ENCODE measurements at regions not wholly inside any gene's neighbourhood (a gene's known extent, or its start where the extent isn't known, plus 50 kb on each side); places are given as distances from the start of the nearest gene placed in this dataset.

DNA sequence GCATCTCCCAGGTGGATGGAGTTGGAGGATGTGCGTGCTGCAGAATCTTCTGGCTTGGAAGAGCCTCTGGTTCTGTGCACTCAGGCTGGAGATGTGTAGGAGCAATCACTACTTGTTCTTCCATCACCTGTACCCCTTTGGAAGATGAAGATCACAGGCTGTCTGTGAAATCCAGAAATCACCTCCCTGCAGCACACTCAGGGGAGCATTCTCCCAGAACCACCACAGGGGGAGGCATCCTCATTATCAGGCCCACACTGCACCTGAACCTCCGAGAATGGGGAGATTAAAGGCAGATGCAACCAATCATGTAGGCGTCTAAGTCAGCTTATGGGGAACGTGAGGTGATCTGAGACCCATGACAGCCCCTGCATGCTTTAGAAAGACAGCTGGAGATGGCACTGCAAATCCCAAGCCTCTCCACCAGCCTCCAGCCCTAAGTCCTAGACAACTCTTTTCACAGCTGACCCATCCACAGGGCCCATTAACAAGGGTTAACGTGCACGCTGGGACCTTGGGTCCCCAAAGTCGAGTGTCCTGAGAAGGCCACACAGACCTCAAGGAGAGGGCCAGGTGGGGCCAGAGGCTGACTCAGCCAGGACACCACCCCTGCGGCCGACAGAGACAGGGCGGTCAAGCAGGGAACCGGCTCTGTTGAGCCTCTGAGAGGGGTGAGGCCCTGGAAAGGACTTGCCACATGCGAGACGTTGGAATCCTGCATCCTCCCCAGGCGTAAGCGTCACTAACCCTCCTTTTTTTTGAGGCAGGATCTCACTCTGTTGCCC lies 314.9 kb downstream of the EIPR1 start:
- no peak for DNase-seq (ENCODE audit: low spot score)

- DNase-seq (ENCODE audit: low spot score), result no peak
These were observed 317.6 kb downstream of the EIPR1 start for GRCh38 chr2:3060049-3060448.

DNA sequence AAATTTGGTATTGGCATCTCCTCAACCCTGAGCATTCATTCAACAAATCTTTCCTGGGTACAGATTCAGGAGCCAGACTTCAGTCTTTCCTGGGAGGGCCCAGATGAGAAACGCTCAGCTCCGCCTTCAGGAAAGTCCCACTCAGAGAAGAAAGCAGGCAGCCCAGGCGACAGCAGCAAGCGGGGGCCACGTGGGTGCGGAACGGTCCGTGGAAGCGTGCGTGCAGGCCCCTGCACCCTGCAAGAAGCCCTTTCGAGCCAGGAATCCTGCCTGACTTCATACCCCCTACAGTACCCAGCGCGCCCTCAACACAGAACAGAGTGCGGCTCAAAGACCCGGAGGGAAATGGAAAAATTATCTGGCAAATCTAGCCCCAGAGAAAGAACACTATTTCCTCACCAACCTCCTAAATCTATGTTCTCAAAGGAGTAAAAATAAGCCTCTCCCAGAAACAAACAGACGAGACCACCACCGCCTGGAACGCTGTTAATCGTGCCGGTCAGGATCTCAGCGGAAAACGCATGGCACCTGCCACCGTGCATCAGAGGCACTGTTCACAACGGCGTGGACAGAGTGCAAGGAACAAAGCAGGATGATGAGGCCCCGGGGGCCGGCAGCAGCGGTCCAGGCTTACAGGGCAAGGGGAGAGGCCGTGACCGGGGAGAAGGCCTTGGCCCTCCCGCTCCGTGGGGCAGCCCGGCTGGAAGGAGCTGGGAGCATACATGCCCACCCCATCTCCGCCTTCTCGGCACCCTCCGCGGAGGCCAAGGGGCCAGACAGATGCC lies 318.3 kb downstream of the EIPR1 start:
- DNase-seq (ENCODE audit: low spot score), result no peak

DNA sequence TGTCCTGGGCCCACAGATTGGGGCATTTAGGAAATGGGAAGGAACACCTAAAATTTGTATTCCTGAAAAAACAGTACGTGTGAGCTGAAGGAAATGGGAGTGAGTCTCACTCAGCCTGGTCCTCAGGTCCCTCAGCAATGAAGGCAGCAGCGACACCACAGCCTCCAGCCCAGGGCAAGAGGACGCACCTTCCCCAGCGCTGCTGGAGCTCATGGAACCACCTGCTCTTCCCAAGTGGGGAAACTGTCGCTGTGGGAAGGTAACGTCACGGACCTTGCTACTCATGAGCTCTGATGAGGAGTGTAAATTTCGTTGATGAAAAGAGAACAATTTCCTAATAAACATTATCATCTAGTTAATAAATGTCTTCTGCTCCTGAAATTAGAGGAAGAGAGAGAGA lies 323.6 kb downstream of the EIPR1 start:
- no peak for DNase-seq (ENCODE audit: low spot score)

- no peak for DNase-seq (ENCODE audit: low spot score)
These were observed 326.4 kb downstream of the EIPR1 start for GRCh38 chr2:3051266-3051665.

- no peak for DNase-seq (ENCODE audit: low spot score)
These were observed 331.3 kb downstream of the EIPR1 start for GRCh38 chr2:3046170-3046865.

- no peak for DNase-seq (ENCODE audit: low spot score)
These were observed 332.2 kb downstream of the EIPR1 start for GRCh38 chr2:3045318-3045921.

- DNase-seq (ENCODE audit: low spot score), result no peak
These were observed 332.9 kb downstream of the EIPR1 start for GRCh38 chr2:3044587-3045317.

GRCh38 chr2:3043726-3044125 lies 333.9 kb downstream of the EIPR1 start:
- no peak for DNase-seq (ENCODE audit: low spot score)

DNA sequence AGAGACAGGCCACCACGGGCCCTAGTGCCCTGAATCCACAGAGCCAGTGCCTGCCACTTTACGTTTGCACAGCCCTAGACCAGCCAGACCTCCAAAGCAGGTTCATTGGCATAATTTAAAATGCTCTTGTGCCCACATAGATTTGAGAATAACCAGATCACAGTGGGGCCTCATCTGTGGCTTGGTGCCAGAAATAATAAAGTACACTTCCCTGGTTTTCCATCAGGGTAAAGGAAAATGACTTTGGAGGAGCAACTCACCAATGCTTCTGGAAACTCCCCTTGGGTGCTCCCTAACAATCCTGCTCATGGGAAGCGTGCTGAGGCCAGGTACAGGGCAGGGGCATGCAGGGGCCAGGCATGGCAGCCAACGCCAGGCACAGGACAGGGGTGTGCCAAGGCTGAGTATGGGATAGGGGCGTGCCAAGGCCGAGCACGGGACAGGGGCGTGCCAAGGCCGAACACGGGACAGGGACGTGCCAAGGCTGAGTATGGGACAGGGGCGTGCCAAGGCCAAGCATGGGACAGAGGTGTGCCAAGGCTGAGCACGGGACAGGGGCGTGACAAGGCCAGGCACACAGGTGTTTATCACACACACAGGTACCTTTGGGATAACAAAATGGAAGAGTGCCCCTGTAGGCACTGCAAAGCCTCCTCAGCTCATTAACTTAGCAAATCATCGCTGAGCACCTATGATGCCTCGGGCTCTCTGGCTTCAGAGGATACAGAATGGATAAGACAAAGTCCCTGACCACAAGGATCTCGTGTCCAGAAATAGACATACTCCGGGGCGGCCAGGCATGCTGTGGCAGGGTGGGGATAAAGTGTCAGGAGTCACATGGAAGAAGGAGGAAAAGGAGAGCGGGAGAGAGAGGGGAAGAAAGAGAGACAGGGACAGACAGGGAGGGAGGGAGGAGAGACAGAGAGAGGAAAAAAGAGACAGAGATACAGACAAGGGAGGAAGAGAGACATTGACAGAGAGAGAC lies 334.7 kb downstream of the EIPR1 start:
- no peak for DNase-seq (ENCODE audit: low spot score)

DNA sequence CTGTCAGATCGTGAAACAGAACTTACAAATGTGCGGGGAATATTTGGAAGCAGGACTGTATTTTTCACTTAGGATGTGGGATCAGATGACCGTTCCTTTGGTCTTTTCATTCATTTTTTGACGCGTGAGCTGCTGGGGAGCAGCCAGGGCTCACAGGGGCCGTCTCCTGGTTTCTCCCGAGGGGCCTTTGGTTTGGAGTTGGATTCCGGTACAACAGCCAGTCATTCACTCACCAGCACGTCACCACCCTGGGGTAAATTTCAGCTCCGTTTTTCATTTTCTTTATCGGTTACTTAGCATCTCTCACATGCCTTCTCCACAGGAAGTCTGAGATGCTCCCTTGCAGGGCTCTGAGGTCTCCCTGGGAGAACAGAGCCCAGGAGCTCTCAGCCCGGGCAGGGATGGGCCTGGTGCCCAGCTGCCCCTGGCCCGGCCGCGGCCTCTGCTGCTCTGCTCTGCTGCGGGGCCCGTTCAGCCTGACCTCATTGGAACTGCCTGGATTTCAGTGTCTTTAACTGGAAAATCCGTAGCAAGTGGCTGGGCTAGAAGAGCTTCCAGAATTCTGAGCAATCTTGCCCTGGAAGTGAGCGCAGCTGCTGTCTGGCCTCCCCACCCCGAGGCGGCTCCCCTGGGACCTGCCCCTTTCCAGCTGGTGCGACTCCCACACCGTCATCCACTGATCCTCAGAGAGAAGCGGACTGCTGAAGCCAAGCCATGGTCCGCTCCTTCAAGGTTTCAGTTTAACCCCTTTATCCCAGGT lies 335.6 kb downstream of the EIPR1 start:
- no peak for DNase-seq (ENCODE audit: low spot score)

DNA sequence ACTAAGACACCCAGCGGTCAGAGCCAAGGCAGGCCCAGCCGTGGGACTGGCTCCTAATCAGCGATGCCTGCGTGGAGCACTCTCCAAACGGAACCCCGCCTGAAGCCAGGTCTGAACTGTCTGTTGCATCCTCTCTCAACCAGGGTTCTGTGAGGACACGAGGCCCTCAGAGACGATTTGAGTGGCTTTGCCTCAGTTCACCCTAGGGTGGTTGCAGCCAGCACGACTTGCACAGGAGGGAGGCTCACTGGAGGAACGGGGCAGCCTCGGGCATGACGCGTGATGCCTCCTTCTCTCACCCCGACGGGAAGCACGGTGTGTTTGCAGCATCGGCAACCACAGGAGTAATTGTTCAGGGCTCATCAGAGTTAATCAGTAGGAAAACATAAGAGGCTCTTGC lies 336.4 kb downstream of the EIPR1 start:
- no peak for DNase-seq (ENCODE audit: low spot score)

- DNase-seq (ENCODE audit: low spot score), result no peak
These were observed 337.0 kb downstream of the EIPR1 start for GRCh38 chr2:3040496-3041140.

DNA sequence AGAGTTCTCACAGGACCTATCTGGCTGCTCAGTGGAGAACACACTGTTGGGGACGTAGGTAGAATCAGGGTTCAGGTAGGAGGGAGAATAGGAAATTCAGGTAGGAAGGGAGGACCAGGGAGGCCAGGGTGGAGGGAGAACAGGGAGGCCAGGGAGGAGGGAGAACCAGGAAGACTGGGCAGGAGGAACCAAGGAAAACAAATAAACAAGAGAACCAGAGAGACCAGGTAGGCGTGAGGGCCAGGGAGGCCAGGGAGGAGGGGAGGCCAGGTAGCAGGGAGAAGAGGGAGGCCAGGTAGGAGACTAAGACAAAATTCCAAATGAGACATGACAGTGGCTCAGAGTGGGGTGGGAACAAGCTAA lies 337.6 kb downstream of the EIPR1 start:
- no peak for DNase-seq (ENCODE audit: low spot score)

- DNase-seq (ENCODE audit: low spot score), result no peak
These were observed 338.2 kb downstream of the EIPR1 start for GRCh38 chr2:3039188-3040065.

DNA sequence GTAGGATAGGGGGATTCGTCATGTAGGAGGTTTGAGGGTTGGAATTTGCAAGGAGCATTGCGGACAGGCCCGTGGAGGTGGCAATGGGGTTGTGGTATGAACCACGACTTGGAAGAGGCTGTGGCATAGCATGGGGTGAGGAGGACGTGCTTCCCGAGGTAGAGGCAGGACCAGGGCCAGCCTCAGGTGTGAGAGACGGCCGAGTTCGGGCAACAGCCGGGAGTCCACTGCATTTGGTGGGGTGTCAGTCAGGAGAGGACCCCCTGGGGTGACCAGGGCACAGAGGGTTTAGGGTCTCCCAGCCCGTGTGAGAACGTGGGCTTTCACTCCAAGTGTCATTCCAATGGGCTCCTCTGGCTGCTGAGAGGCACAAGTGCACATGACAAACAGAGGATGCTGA lies 339.0 kb downstream of the EIPR1 start:
- no peak for DNase-seq (ENCODE audit: low spot score)

DNA sequence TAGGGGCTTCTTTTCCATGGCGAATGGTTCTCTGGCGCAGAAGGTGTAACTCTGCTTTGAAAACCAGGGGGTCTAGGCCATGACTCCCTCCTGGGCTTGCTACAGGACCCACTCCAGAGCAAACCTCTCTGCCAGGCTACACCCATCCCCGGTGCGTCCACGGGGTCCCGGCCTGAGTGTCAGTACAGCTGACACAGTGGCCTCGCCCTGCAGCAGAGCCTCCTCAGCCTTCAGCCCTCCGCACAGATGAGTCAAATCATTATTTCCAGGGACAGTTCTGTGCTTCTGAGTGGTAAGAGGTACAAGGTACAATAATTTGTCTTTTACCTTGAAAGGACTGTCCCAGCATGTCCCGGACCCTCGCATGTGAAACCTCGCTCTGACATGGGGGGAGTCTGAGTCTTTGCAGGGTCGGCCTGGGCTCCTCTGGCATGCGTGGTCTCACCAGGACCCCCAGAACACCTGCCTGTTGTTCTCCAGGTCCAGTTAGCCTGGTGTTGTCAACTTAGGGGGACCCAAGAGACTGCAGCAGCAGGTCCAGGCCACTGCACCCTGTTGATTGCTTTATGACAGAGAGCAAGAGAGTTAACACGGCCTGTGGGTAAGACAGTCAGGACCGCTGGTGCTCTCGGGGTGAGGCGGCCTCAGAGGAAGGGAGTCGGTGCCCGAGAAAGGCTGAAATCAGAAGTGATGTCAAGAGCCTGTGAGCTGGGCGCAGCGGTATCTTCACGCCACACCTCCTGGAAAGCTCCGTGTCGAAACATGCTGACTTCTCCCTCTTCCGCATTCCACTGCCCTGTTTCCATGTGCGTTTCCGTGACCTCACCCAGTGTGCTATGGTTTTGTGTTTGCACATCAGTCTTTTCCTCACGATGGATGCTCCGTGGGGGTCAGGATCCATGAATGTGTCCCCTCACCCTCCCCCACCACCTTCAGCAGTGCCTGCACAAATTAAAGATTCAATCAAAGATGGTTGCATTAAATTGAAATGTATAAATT lies 340.1 kb downstream of the EIPR1 start:
- no peak for DNase-seq (ENCODE audit: low spot score)

All from CD4-positive, alpha-beta T cell treated with Interleukin-15 for 4 hours (primary cell).